22Rv1 (cell line): ENCODE measurements at regions not wholly inside any gene's neighbourhood (a gene's known extent, or its start where the extent isn't known, plus 50 kb on each side); places are given as distances from the start of the nearest gene placed in this dataset.
"Not testable (repeated sequence)": the region's sequence is repeated elsewhere in the genome, so short reads cannot be mapped to it uniquely, and the experiment has no call there.

Source experiments
- H3K27ac ChIP-seq: fragments of 450-650 bp; 2 replicates; pipeline ENCODE4 v1.5.1; 2017
- CTCF ChIP-seq: fragments of 450-650 bp; IDR thresholded peaks from 2 replicates; pipeline ENCODE4 v1.5.1; 2017; ENCODE audit warnings: mild to moderate bottlenecking
- ZFX ChIP-seq: fragments of 450-650 bp; IDR thresholded peaks from 2 replicates; pipeline ENCODE4 v1.6.1; 2017; ENCODE audit warnings: antibody characterized with exemption, borderline replicate concordance

- H3K27ac ChIP-seq = no peak overlapping the region
- TF ChIP-seq ZFX = no peak
- no peak for TF ChIP-seq CTCF
These were observed 276.6 kb downstream of the KCTD12 start for GRCh38 chr13:76609643-76610042.

- TF ChIP-seq ZFX = no peak
- no peak overlapping the region for H3K27ac ChIP-seq
These were observed 278.3 kb downstream of the KCTD12 start for GRCh38 chr13:76607866-76608265.

- no peak overlapping the region for H3K27ac ChIP-seq
- TF ChIP-seq ZFX (no peak), CTCF (no peak)
These were observed 286.1 kb downstream of the KCTD12 start for GRCh38 chr13:76600081-76600480.

- H3K27ac ChIP-seq = no peak overlapping the region
- TF ChIP-seq ZFX (no peak), CTCF (no peak)
These were observed 288.3 kb downstream of the KCTD12 start for GRCh38 chr13:76597868-76598267.

- no peak for TF ChIP-seq CTCF
- TF ChIP-seq ZFX = no peak
- H3K27ac ChIP-seq = no peak overlapping the region
These were observed 290.0 kb downstream of the KCTD12 start for GRCh38 chr13:76596216-76596615.

GRCh38 chr13:76594435-76594834, 291.8 kb downstream of the KCTD12 start:
- no peak overlapping the region for H3K27ac ChIP-seq
- TF ChIP-seq CTCF (no peak), ZFX (no peak)

- H3K27ac ChIP-seq = no peak overlapping the region
- TF ChIP-seq ZFX = no peak
- no peak for TF ChIP-seq CTCF
These were observed 299.4 kb downstream of the KCTD12 start for GRCh38 chr13:76586842-76587241.

- H3K27ac ChIP-seq = no peak overlapping the region
- TF ChIP-seq CTCF = no peak
- TF ChIP-seq ZFX = no peak
These were observed 306.5 kb downstream of the KCTD12 start for GRCh38 chr13:76579701-76580100.

GRCh38 chr13:76575634-76576033, 310.6 kb downstream of the KCTD12 start:
- not testable (repeated sequence) for H3K27ac ChIP-seq
